K562 (cell line): ENCODE measurements at regions not wholly inside any gene's neighbourhood (a gene's known extent, or its start where the extent isn't known, plus 50 kb on each side); places are given as distances from the start of the nearest gene placed in this dataset.

Experiments used
- DPF2 ChIP-seq: fragments of 450-650 bp; IDR thresholded peaks from 2 replicates; pipeline ENCODE4 v1.6.1; 2016
- LARP7 ChIP-seq: fragments of 450-650 bp; IDR thresholded peaks from 2 replicates; pipeline ENCODE4 v1.6.1; 2016
- MYC ChIP-seq, 2 experiments: fragments of 250-450 bp in 1 of 2; sonication (Bioruptor Pico) in 1 of 2; IDR thresholded peaks; 2 replicates each; pipeline versions ENCODE4 v1.5.1 to v1.6.1; 2012 to 2021; ENCODE audit warnings: low read depth in 2 of 2, borderline replicate concordance in 1 of 2, improper control_type of control experiment in 1 of 2, low read length in 1 of 2, mild to moderate bottlenecking in 1 of 2, moderate library complexity in 1 of 2
- POLR2A ChIP-seq: fragments of 450-650 bp; conservative IDR thresholded peaks from 2 replicates; pipeline ENCODE4 v1.6.1; 2016
- RBM34 ChIP-seq: fragments of 200-400 bp; formaldehyde crosslinking; IDR thresholded peaks from 2 replicates; pipeline ENCODE4 v1.6.1; 2018; ENCODE audit warnings: low read length, borderline replicate concordance; ENCODE audit not compliant: insufficient read depth
- RNF2 ChIP-seq: sonication (generic); IDR thresholded peaks from 2 replicates; pipeline ENCODE4 v1.6.1; 2016
- SP2 ChIP-seq: IDR thresholded peaks from 2 replicates; pipeline ENCODE4 v1.6.1; 2011; ENCODE audit warnings: mild to moderate bottlenecking, low read depth, low read length, moderate library complexity; ENCODE audit not compliant: poor library complexity, severe bottlenecking; ENCODE audit errors: extremely low read depth
- YY1 ChIP-seq, 3 experiments: IDR thresholded peaks; 2 replicates each; pipeline ENCODE4 v1.6.1; 2011; ENCODE audit warnings: low read length in 2 of 3, mild to moderate bottlenecking in 2 of 3, moderate library complexity in 2 of 3, borderline replicate concordance in 1 of 3, control low read depth in 1 of 3, low read depth in 1 of 3; ENCODE audit not compliant: insufficient read depth in 3 of 3, insufficient replicate concordance in 2 of 3, control insufficient read depth in 1 of 3, insufficient read length in 1 of 3; ENCODE audit errors: extremely low read depth in 1 of 3
- ZEB2 ChIP-seq: fragments of 450-650 bp; IDR thresholded peaks from 2 replicates; pipeline ENCODE4 v1.6.1; 2016
- TF ChIP-seq, protein P1 (sequence below): sonication (generic); formaldehyde crosslinking; IDR thresholded peaks from 2 replicates; pipeline ENCODE4 v1.8.1; 2022; ENCODE audit warnings: missing genetic modification reagents
- TF ChIP-seq, protein P2 (sequence below), 3 experiments: IDR thresholded peaks in 2 of 3; conservative IDR thresholded peaks in 1 of 3; 2 replicates each; pipeline ENCODE4 v1.5.1; 2011 to 2012; ENCODE audit warnings: low read length in 3 of 3, mild to moderate bottlenecking in 3 of 3, control low read depth in 2 of 3, improper control_type of control experiment in 1 of 3, inconsistent platforms in 1 of 3, low read depth in 1 of 3, mixed read lengths in 1 of 3, moderate library complexity in 1 of 3; ENCODE audit not compliant: insufficient read depth in 2 of 3

DNA sequence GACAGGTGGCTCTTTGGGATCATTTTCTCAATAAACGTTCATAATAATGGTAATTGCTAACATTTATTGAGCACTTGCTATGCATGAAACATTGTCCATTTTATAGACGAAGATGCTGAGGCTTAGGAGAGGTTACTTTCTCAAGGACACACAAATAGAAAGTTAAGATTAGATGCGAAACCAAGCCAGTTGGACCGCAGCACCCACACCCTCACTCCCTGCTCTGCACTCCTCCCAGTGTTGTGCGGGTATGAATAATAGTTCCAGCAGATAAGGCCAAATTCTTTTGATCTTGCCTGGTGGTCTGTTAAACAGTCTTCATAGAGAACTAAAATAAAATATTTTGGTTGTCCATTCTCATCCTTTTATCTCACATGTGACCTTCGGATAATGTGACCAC is 85.0 kb upstream of the BEND4 start:
- TF ChIP-seq YY1 (IDR thresholded peaks at IDR 0.05; ENCODE audit: borderline replicate concordance in 1 of 3, control insufficient read depth in 1 of 3, extremely low read depth in 1 of 3, insufficient read depth in 3 of 3, insufficient read length in 1 of 3, insufficient replicate concordance in 2 of 3, low read depth in 1 of 3, low read length in 2 of 3), result no peak
- no peak for TF ChIP-seq RBM34
- no peak for TF ChIP-seq ZEB2
- TF ChIP-seq, protein P1, sequence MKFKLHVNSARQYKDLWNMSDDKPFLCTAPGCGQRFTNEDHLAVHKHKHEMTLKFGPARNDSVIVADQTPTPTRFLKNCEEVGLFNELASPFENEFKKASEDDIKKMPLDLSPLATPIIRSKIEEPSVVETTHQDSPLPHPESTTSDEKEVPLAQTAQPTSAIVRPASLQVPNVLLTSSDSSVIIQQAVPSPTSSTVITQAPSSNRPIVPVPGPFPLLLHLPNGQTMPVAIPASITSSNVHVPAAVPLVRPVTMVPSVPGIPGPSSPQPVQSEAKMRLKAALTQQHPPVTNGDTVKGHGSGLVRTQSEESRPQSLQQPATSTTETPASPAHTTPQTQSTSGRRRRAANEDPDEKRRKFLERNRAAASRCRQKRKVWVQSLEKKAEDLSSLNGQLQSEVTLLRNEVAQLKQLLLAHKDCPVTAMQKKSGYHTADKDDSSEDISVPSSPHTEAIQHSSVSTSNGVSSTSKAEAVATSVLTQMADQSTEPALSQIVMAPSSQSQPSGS (CRISPR knock-in tag), result no peak
- TF ChIP-seq, protein P2, sequence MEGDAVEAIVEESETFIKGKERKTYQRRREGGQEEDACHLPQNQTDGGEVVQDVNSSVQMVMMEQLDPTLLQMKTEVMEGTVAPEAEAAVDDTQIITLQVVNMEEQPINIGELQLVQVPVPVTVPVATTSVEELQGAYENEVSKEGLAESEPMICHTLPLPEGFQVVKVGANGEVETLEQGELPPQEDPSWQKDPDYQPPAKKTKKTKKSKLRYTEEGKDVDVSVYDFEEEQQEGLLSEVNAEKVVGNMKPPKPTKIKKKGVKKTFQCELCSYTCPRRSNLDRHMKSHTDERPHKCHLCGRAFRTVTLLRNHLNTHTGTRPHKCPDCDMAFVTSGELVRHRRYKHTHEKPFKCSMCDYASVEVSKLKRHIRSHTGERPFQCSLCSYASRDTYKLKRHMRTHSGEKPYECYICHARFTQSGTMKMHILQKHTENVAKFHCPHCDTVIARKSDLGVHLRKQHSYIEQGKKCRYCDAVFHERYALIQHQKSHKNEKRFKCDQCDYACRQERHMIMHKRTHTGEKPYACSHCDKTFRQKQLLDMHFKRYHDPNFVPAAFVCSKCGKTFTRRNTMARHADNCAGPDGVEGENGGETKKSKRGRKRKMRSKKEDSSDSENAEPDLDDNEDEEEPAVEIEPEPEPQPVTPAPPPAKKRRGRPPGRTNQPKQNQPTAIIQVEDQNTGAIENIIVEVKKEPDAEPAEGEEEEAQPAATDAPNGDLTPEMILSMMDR (IDR thresholded peaks at IDR 0.05 in 2 of 3, conservative IDR thresholded peaks at IDR 0.05 in 1 of 3; ENCODE audit: insufficient read depth in 2 of 3, low read depth in 1 of 3, low read length in 3 of 3), result no peak
- TF ChIP-seq SP2, result no peak
- TF ChIP-seq DPF2, result no peak
- TF ChIP-seq POLR2A, result no peak
- TF ChIP-seq MYC (IDR thresholded peaks at IDR 0.05; ENCODE audit: low read depth, low read length), result no peak
- TF ChIP-seq MYC (CRISPR knock-in tag; IDR thresholded peaks at IDR 0.05; ENCODE audit: borderline replicate concordance, low read depth), result no peak
- no peak for TF ChIP-seq LARP7
- TF ChIP-seq RNF2, result no peak
